Ovary (tissue), 7 donors: ENCODE measurements at regions not wholly inside any gene's neighbourhood (a gene's known extent, or its start where the extent isn't known, plus 50 kb on each side); places are given as distances from the start of the nearest gene placed in this dataset.

Source experiments
- DNase-seq, 5 donors: peaks; one replicate each; pipeline ENCODE4 v3.0.0-alpha.2; 2019 to 2020
- H3K27ac ChIP-seq, 2 donors: fragments of 200-600 bp; one replicate each; pipeline versions ENCODE4 v1.5.1 to v1.8.0; 2019 to 2022
- H3K27me3 ChIP-seq: fragments of 200-600 bp; one replicate; pipeline ENCODE4 v1.8.0; 2022
- H3K36me3 ChIP-seq: fragments of 200-600 bp; sonication (generic); one replicate; pipeline ENCODE4 v1.5.1; 2019
- H3K4me1 ChIP-seq: one replicate; pipeline ENCODE4 v1.8.1; 2013; ENCODE audit warnings: mild to moderate bottlenecking, moderate library complexity; ENCODE audit not compliant: insufficient read depth
- H3K4me3 ChIP-seq: fragments of 200-600 bp; sonication (generic); one replicate; pipeline ENCODE4 v1.5.1; 2017
- H3K9me3 ChIP-seq, 2 donors: fragments of 200-600 bp in 1 of 2; sonication (generic) in 1 of 2; one replicate each; pipeline versions ENCODE4 v1.5.1 to v1.8.1; 2013 to 2019; ENCODE audit warnings: mild to moderate bottlenecking in 1 of 2, moderate library complexity in 1 of 2
- EP300 ChIP-seq: sonication (generic); formaldehyde crosslinking; IDR thresholded peaks from one replicate; pipeline ENCODE4 v1.6.1; 2017; ENCODE audit warnings: antibody characterized with exemption
- POLR2A ChIP-seq: fragments of 450-650 bp; IDR thresholded peaks from one replicate; pipeline ENCODE4 v1.6.1; 2017; ENCODE audit warnings: antibody characterized with exemption, mild to moderate bottlenecking, moderate library complexity
- WGBS, 3 donors: extraction: QIAGEN DNeasy Blood & Tissue Kit in 1 of 3; methylation state at CpG; one replicate each; pipeline versions ENCODE4 v1.1.5 to v1.1.7; 2013 to 2017; 5-methylcytosine and 5-hydroxymethylcytosine counted together
- intact Hi-C, 4 donors: fragments of 100-400 bp; cut with DNase I; formaldehyde crosslinking; loops; one replicate each; pipeline versions ENCODE4 v1.11.0 to v1.15.1; 2022 to 2023
- TF ChIP-seq, protein P1 (sequence below), 3 donors: fragments of 450-650 bp in 2 of 3; fragments of 200-600 bp in 1 of 3; IDR thresholded peaks; one replicate each; pipeline versions ENCODE4 v1.5.1 to v1.8.0; 2016 to 2022; ENCODE audit warnings: antibody characterized with exemption in 3 of 3, mild to moderate bottlenecking in 1 of 3
- donor health status: DM: no; HTN: no; CAD: no; lungs with moderate emphysema.
- donor health status: DM: no; HTN: no; CAD: no.
- donor health status: Bipolar disorder and iron deficiency.
- donor health status: DM: no; HTN: no; CAD: no.
- donor health status: DM: yes; HTN: yes; CAD: no.

DNA sequence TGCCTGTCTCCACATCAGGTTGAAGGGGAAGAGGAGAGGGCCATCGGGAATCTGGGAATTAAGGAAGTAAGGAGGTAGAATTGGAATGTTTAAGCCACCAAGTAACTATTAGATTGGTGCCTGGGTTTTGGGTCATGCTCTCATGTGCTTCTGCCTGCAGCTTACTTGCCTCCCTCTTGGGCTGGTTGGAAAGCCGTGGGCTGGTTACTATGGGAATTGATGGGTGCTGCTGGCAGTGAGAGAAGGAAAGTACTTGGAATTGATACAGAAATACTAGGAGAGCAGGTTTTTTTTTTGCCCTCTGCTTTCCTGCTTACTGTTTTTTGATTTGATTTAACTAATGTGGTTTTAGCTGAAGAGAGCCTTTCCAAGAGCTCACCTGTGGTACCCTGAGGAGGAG lies 493.5 kb upstream of the RGS6 start:
- intact Hi-C loops: no loop called here
- 9 to 19% (median 18%) methylated on average over 2 of the region's 2 CpGs for WGBS, 3 donors
- H3K36me3 ChIP-seq: no peaks in the 10 kb centered on the region
- peaks cover 2% of the 10 kb centered on the region for H3K4me1 ChIP-seq
- H3K27me3 ChIP-seq: no peaks in the 10 kb centered on the region
- no peaks in the 10 kb centered on the region for H3K9me3 ChIP-seq
- TF ChIP-seq POLR2A: no peak
- TF ChIP-seq, protein P1, sequence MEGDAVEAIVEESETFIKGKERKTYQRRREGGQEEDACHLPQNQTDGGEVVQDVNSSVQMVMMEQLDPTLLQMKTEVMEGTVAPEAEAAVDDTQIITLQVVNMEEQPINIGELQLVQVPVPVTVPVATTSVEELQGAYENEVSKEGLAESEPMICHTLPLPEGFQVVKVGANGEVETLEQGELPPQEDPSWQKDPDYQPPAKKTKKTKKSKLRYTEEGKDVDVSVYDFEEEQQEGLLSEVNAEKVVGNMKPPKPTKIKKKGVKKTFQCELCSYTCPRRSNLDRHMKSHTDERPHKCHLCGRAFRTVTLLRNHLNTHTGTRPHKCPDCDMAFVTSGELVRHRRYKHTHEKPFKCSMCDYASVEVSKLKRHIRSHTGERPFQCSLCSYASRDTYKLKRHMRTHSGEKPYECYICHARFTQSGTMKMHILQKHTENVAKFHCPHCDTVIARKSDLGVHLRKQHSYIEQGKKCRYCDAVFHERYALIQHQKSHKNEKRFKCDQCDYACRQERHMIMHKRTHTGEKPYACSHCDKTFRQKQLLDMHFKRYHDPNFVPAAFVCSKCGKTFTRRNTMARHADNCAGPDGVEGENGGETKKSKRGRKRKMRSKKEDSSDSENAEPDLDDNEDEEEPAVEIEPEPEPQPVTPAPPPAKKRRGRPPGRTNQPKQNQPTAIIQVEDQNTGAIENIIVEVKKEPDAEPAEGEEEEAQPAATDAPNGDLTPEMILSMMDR (IDR thresholded peaks at IDR 0.05): no peak
- TF ChIP-seq EP300: no peak
- no peak overlapping the region for H3K4me3 ChIP-seq
- DNase-seq: no peak
- no peak overlapping the region for H3K27ac ChIP-seq

DNA sequence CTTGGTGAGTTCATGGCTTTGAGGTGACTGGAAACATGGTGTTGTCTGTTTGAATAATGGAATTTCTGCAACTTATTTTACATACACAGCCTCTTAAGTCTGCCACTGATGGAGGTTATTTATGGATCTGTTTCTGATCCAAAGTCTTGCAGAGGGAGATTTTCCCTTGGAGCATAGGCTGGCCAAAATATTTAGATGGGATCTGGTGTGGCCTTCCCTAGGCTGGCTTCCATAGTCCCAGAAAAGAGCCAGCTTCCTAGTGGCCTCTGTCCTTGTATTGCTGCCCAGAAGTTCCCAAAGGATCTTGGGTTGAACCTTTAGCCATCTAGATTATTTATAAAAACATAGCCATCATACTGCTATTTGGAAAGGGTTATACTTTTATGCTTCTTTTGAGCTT lies 491.1 kb upstream of the RGS6 start:
- peaks cover 4% of the 10 kb centered on the region for H3K4me1 ChIP-seq
- no peaks in the 10 kb centered on the region for H3K9me3 ChIP-seq
- no peak overlapping the region for H3K4me3 ChIP-seq
- H3K27me3 ChIP-seq: no peaks in the 10 kb centered on the region
- H3K36me3 ChIP-seq: no peaks in the 10 kb centered on the region
- TF ChIP-seq EP300: no peak
- TF ChIP-seq, protein P1 (IDR thresholded peaks at IDR 0.05): no peak
- TF ChIP-seq POLR2A: no peak
- H3K27ac ChIP-seq: no peak overlapping the region
- intact Hi-C loops: no loop called here
- no peak for DNase-seq

DNA sequence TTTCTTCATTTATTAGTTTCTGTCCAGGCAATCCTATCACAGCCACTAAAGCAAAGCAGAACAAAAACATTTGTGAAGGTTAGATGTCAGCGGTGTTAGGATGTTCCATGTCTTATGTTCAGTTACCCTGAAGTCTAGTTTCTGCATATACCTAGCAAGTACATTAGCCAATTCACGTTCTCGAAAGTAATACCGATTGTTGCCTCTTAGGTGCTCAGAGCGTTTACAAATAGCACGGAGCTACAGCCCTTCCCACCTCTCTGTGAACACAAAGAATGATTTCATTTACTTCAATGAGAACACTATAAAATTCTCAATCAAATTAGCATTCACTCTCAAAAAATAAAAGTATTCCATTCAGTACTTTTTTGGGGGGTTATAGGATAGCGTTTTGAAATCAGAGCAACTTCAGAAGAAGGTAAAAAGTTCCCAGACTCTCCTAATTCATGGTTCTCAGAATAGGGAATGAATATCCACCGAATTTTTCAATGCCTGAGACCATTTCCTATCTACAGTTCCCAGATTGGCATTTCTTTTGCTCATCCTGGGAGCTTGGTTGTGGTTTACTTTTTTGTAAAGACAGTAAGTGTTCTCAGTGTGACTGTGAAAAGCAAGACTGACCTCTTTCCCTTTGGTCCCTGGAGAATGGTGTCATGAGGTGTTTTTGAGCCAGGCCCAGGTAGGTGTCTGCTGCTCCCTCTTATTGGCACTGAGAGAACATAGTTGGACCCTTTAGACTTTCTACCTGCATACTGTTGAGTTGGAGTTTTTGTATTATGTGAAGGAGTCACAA lies 488.0 kb upstream of the RGS6 start:
- Histone ChIP-seq H3K4me1 (peaks cover 4% of the 10 kb centered on the region), H3K36me3 (no peaks in the 10 kb centered on the region), H3K27me3 (no peaks in the 10 kb centered on the region), H3K27ac (no peak overlapping the region), H3K9me3 (no peaks in the 10 kb centered on the region), H3K4me3 (no peak overlapping the region)
- intact Hi-C loops: no loop called here
- TF ChIP-seq, protein P1 (IDR thresholded peaks at IDR 0.05): no peak
- TF ChIP-seq POLR2A: no peak
- DNase-seq: no peak
- 91 to 93% (median 91%) methylated on average over 8 of the region's 8 CpGs for WGBS, 3 donors

DNA sequence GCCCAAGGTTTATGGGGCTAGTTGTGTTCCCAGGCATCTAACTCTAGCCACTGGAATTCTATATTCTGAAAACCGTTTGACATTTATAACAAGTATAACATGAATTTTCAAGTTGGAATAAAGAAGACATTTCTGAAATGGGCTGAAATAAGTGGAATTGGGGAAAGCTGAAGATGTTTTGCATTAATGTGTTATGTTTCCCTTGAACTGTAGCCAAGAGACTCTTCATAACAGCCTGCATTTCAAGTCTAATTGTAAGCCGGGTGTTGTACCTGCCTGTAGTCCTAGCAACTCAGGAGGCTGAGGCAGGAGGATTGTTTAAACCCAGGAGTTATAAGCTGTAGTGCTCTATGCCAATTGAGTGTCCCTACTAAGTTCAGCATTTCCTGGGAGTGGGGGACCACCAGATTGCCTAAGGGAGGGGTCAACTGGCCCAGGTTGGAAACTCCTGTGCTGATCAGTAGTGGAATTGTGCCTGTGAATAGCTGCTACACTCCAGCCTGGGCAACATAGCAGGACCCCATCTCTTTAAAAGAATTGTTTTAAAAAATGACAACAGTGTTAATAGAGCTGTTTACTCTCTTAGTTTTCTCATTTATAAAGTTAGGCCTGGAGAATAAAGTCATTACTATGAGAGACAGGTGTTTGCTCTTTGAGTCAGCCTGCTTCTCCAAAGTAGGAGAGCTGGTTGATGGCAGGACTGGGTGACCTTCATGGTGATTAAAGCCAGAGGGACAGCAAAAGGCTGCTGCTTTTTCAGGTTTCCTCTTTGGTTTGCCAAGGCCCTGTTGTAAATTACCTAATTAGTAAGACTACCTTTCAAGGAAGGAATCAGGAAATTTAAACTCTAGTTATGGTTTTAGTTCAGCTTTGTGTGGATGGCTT lies 483.6 kb upstream of the RGS6 start:
- no peaks in the 10 kb centered on the region for H3K9me3 ChIP-seq
- DNase-seq: no peak
- H3K27ac ChIP-seq: no peak overlapping the region
- WGBS, 3 donors: 32 to 60% (median 36%) methylated on average over 2 of the region's 2 CpGs
- intact Hi-C loops: no loop called here
- no peaks in the 10 kb centered on the region for H3K36me3 ChIP-seq
- peaks cover 4% of the 10 kb centered on the region for H3K4me1 ChIP-seq
- H3K27me3 ChIP-seq: no peaks in the 10 kb centered on the region
- H3K4me3 ChIP-seq: no peak overlapping the region
- no peak for TF ChIP-seq POLR2A
- TF ChIP-seq, protein P1 (IDR thresholded peaks at IDR 0.05): no peak
- TF ChIP-seq EP300: no peak
